ENCODE measurements at regions not wholly inside any gene's neighbourhood (a gene's known extent, or its start where the extent isn't known, plus 50 kb on each side); places are given as distances from the start of the nearest gene placed in this dataset.

GRCh38 chr15:94029495-94029894 is 201.9 kb upstream of the MCTP2 start:
- no peak overlapping the region for H3K4me3 ChIP-seq (replicated peaks; ENCODE audit: insufficient read depth, low read length)
- H3K27me3 ChIP-seq (ENCODE audit: insufficient read depth, poor library complexity, severe bottlenecking): no peaks in the 10 kb centered on the region
- DNase-seq (ENCODE audit: low read depth in 1 of 2, low spot score in 1 of 2): no peak
- no peak overlapping the region for H3K27ac ChIP-seq (replicated peaks)
- no peak for TF ChIP-seq SPI1 (IDR thresholded peaks at IDR 0.05; ENCODE audit: borderline replicate concordance, low read depth)
- no peak for TF ChIP-seq REST (IDR thresholded peaks at IDR 0.05; ENCODE audit: insufficient replicate concordance, low read depth)
- no peak for TF ChIP-seq GABPA (IDR thresholded peaks at IDR 0.05; ENCODE audit: low read depth)
- TF ChIP-seq CTCF (IDR thresholded peaks at IDR 0.05; ENCODE audit: insufficient read depth, low read length): no peak
- no peak for TF ChIP-seq POLR2AphosphoS5 (IDR thresholded peaks at IDR 0.05; ENCODE audit: low read depth)

GRCh38 chr15:94028809-94029208 is 202.6 kb upstream of the MCTP2 start:
- no peak overlapping the region for H3K4me3 ChIP-seq (replicated peaks; ENCODE audit: insufficient read depth, low read length)
- DNase-seq (ENCODE audit: low read depth in 1 of 2, low spot score in 1 of 2): no peak
- H3K27ac ChIP-seq (replicated peaks): no peak overlapping the region
- TF ChIP-seq GABPA (IDR thresholded peaks at IDR 0.05; ENCODE audit: low read depth) (no peak), POLR2AphosphoS5 (IDR thresholded peaks at IDR 0.05; ENCODE audit: low read depth) (no peak), CTCF (IDR thresholded peaks at IDR 0.05; ENCODE audit: insufficient read depth, low read length) (no peak), REST (IDR thresholded peaks at IDR 0.05; ENCODE audit: insufficient replicate concordance, low read depth) (no peak), SPI1 (IDR thresholded peaks at IDR 0.05; ENCODE audit: borderline replicate concordance, low read depth) (no peak)
- H3K27me3 ChIP-seq (ENCODE audit: insufficient read depth, poor library complexity, severe bottlenecking): no peaks in the 10 kb centered on the region

GRCh38 chr15:94028121-94028520 is 203.2 kb upstream of the MCTP2 start:
- H3K4me3 ChIP-seq (replicated peaks; ENCODE audit: insufficient read depth, low read length): no peak overlapping the region
- H3K27me3 ChIP-seq (ENCODE audit: insufficient read depth, poor library complexity, severe bottlenecking): no peaks in the 10 kb centered on the region

More at GRCh38 chr15:94028121-94028520, 203.2 kb upstream of the MCTP2 start:
- TF ChIP-seq CTCF (IDR thresholded peaks at IDR 0.05; ENCODE audit: insufficient read depth, low read length) (no peak), REST (IDR thresholded peaks at IDR 0.05; ENCODE audit: insufficient replicate concordance, low read depth) (no peak), POLR2AphosphoS5 (IDR thresholded peaks at IDR 0.05; ENCODE audit: low read depth) (no peak), SPI1 (IDR thresholded peaks at IDR 0.05; ENCODE audit: borderline replicate concordance, low read depth) (no peak), GABPA (IDR thresholded peaks at IDR 0.05; ENCODE audit: low read depth) (no peak)
- DNase-seq (ENCODE audit: low read depth in 1 of 2, low spot score in 1 of 2): no peak
- H3K27ac ChIP-seq (replicated peaks): no peak overlapping the region

Data from HL-60 (cell line).